GM12872 (cell line): ENCODE measurements at regions not wholly inside any gene's neighbourhood (a gene's known extent, or its start where the extent isn't known, plus 50 kb on each side); places are given as distances from the start of the nearest gene placed in this dataset.

Experiments
- CTCF ChIP-seq: IDR thresholded peaks from 3 replicates; pipeline ENCODE4 v1.5.1; 2011; ENCODE audit warnings: low read depth, mild to moderate bottlenecking, low read length, moderate library complexity; ENCODE audit not compliant: insufficient read depth

GRCh38 chr11:113634940-113635575 lies 71.0 kb downstream of the TMPRSS5 start:
- TF ChIP-seq CTCF: no peak

GRCh38 chr11:113632981-113633380 lies 73.1 kb downstream of the TMPRSS5 start:
- TF ChIP-seq CTCF: no peak

- no peak for TF ChIP-seq CTCF
These were observed 76.5 kb downstream of the TMPRSS5 start for GRCh38 chr11:113629562-113629961.

- TF ChIP-seq CTCF: no peak
These were observed 77.2 kb downstream of the TMPRSS5 start for GRCh38 chr11:113628912-113629311.

GRCh38 chr11:113627946-113628345 lies 78.2 kb downstream of the TMPRSS5 start:
- TF ChIP-seq CTCF: no peak

- no peak for TF ChIP-seq CTCF
These were observed 78.8 kb downstream of the TMPRSS5 start for GRCh38 chr11:113627297-113627696.

- no peak for TF ChIP-seq CTCF
These were observed 79.4 kb downstream of the TMPRSS5 start for GRCh38 chr11:113626736-113627135.
